ENCODE measurements at regions not wholly inside any gene's neighbourhood (a gene's known extent, or its start where the extent isn't known, plus 50 kb on each side); places are given as distances from the start of the nearest gene placed in this dataset.

GRCh38 chr1:91584309-91584708, 83.7 kb downstream of the CDC7 start:
- no peak overlapping the region for H3K27ac ChIP-seq (ENCODE audit: low read depth, low read length, poor library complexity, severe bottlenecking)
- BruUV-seq (replicated peaks): no TSS peak
- H3K4me1 ChIP-seq (ENCODE audit: insufficient read depth, low read length, poor library complexity, severe bottlenecking): peaks cover 8% of the 10 kb centered on the region
- H4K20me1 ChIP-seq (ENCODE audit: insufficient read depth, low read length): no peaks in the 10 kb centered on the region
- TF ChIP-seq EZH2phosphoT487 (IDR thresholded peaks at IDR 0.05; ENCODE audit: borderline replicate concordance, low read depth, low read length): no peak
- no peak for TF ChIP-seq CTCF (conservative IDR thresholded peaks at IDR 0.05; ENCODE audit: low read length)
- POLR2A ChIA-PET: no interaction called here
- no peak overlapping the region for H3K4me2 ChIP-seq (ENCODE audit: low read length)
- no peaks in the 10 kb centered on the region for H3K79me2 ChIP-seq (ENCODE audit: insufficient read depth, low read depth, low read length)
- no peaks in the 10 kb centered on the region for H3K9me2 ChIP-seq (ENCODE audit: insufficient read depth, low read length)
- no peak overlapping the region for H3K4me3 ChIP-seq (ENCODE audit: low read depth, low read length, poor library complexity, severe bottlenecking)
- CTCF ChIA-PET (ENCODE audit: unreplicated experiment): no interaction called here
- H3K36me3 ChIP-seq (ENCODE audit: insufficient read depth, low read length): no peaks in the 10 kb centered on the region
- intact Hi-C loops (cut with micrococcal nuclease; ENCODE audit: unreplicated experiment): no loop called here
- no peak for DNase-seq (ENCODE audit: low spot score)
- H3K9me3 ChIP-seq (ENCODE audit: low read length): no peaks in the 10 kb centered on the region
- H2AFZ ChIP-seq (ENCODE audit: low read length): no peak overlapping the region

GRCh38 chr1:91584878-91585277, 84.2 kb downstream of the CDC7 start:
- H4K20me1 ChIP-seq (ENCODE audit: insufficient read depth, low read length): no peaks in the 10 kb centered on the region
- intact Hi-C loops (cut with micrococcal nuclease; ENCODE audit: unreplicated experiment): no loop called here
- no peaks in the 10 kb centered on the region for H3K9me3 ChIP-seq (ENCODE audit: low read length)
- peaks cover 8% of the 10 kb centered on the region for H3K4me1 ChIP-seq (ENCODE audit: insufficient read depth, low read length, poor library complexity, severe bottlenecking)
- CTCF ChIA-PET (ENCODE audit: unreplicated experiment): no interaction called here
- no peak overlapping the region for H3K27ac ChIP-seq (ENCODE audit: low read depth, low read length, poor library complexity, severe bottlenecking)
- no peaks in the 10 kb centered on the region for H3K36me3 ChIP-seq (ENCODE audit: insufficient read depth, low read length)
- POLR2A ChIA-PET: no interaction called here
- H2AFZ ChIP-seq (ENCODE audit: low read length): no peak overlapping the region
- TF ChIP-seq CTCF (conservative IDR thresholded peaks at IDR 0.05; ENCODE audit: low read length) (no peak), EZH2phosphoT487 (IDR thresholded peaks at IDR 0.05; ENCODE audit: borderline replicate concordance, low read depth, low read length) (no peak)
- no peak overlapping the region for H3K4me3 ChIP-seq (ENCODE audit: low read depth, low read length, poor library complexity, severe bottlenecking)
- no peak for DNase-seq (ENCODE audit: low spot score)
- no TSS peak for BruUV-seq (replicated peaks)
- no peaks in the 10 kb centered on the region for H3K9me2 ChIP-seq (ENCODE audit: insufficient read depth, low read length)
- H3K4me2 ChIP-seq (ENCODE audit: low read length): no peak overlapping the region
- no peaks in the 10 kb centered on the region for H3K79me2 ChIP-seq (ENCODE audit: insufficient read depth, low read depth, low read length)

- no peaks in the 10 kb centered on the region for H3K36me3 ChIP-seq (ENCODE audit: insufficient read depth, low read length)
- no peak for TF ChIP-seq CTCF (conservative IDR thresholded peaks at IDR 0.05; ENCODE audit: low read length)
- TF ChIP-seq EZH2phosphoT487 (IDR thresholded peaks at IDR 0.05; ENCODE audit: borderline replicate concordance, low read depth, low read length): no peak
- H3K4me1 ChIP-seq (ENCODE audit: insufficient read depth, low read length, poor library complexity, severe bottlenecking): peaks cover 8% of the 10 kb centered on the region
- intact Hi-C loops (cut with micrococcal nuclease; ENCODE audit: unreplicated experiment): no loop called here
- no peaks in the 10 kb centered on the region for H3K9me3 ChIP-seq (ENCODE audit: low read length)
- H3K4me2 ChIP-seq (ENCODE audit: low read length): no peak overlapping the region
- DNase-seq (ENCODE audit: low spot score): no peak
- CTCF ChIA-PET (ENCODE audit: unreplicated experiment): no interaction called here
- no peaks in the 10 kb centered on the region for H4K20me1 ChIP-seq (ENCODE audit: insufficient read depth, low read length)
- POLR2A ChIA-PET: no interaction called here
- H3K27ac ChIP-seq (ENCODE audit: low read depth, low read length, poor library complexity, severe bottlenecking): no peak overlapping the region
- H3K9me2 ChIP-seq (ENCODE audit: insufficient read depth, low read length): no peaks in the 10 kb centered on the region
- H2AFZ ChIP-seq (ENCODE audit: low read length): no peak overlapping the region
- no TSS peak for BruUV-seq (replicated peaks)
- no peaks in the 10 kb centered on the region for H3K79me2 ChIP-seq (ENCODE audit: insufficient read depth, low read depth, low read length)
- H3K4me3 ChIP-seq (ENCODE audit: low read depth, low read length, poor library complexity, severe bottlenecking): no peak overlapping the region
Measured at GRCh38 chr1:91585502-91585901, 84.9 kb downstream of the CDC7 start.

All from OCI-LY7 (cell line).